ENCODE measurements at regions not wholly inside any gene's neighbourhood (a gene's known extent, or its start where the extent isn't known, plus 50 kb on each side); places are given as distances from the start of the nearest gene placed in this dataset.

DNA sequence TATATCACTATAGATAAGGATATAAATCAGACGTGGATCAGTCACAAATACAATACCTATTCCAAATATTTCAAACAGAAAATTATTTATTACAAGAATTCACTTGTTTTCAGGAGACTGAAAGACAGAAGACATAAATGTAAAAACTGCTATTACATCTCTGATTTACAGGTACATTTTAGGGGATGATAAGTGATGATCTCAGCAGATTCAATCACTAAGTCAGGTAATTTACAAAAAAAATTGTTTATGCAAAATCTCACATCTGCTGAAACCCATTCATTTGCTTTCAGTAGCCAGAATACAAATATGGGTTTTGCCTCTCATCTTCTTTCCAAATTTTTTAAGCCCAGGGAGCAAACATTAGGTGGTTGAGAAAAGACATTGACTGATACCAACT is 1648.4 kb upstream of the RAG2 start:
- no peaks in the 10 kb centered on the region for H3K27me3 Mint-ChIP-seq
- DNase-seq (ENCODE audit: extremely low spot score, unreplicated experiment), result no peak
- no peak overlapping the region for H3K4me3 Mint-ChIP-seq
- no peak overlapping the region for H3K27ac Mint-ChIP-seq
- H3K9me3 Mint-ChIP-seq, result no peaks in the 10 kb centered on the region
- TF ChIP-seq, protein P1, sequence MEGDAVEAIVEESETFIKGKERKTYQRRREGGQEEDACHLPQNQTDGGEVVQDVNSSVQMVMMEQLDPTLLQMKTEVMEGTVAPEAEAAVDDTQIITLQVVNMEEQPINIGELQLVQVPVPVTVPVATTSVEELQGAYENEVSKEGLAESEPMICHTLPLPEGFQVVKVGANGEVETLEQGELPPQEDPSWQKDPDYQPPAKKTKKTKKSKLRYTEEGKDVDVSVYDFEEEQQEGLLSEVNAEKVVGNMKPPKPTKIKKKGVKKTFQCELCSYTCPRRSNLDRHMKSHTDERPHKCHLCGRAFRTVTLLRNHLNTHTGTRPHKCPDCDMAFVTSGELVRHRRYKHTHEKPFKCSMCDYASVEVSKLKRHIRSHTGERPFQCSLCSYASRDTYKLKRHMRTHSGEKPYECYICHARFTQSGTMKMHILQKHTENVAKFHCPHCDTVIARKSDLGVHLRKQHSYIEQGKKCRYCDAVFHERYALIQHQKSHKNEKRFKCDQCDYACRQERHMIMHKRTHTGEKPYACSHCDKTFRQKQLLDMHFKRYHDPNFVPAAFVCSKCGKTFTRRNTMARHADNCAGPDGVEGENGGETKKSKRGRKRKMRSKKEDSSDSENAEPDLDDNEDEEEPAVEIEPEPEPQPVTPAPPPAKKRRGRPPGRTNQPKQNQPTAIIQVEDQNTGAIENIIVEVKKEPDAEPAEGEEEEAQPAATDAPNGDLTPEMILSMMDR (conservative IDR thresholded peaks at IDR 0.05), result no peak
- H3K36me3 Mint-ChIP-seq, result no peaks in the 10 kb centered on the region
- no peaks in the 10 kb centered on the region for H3K4me1 Mint-ChIP-seq (ENCODE audit: unreplicated experiment)

DNA sequence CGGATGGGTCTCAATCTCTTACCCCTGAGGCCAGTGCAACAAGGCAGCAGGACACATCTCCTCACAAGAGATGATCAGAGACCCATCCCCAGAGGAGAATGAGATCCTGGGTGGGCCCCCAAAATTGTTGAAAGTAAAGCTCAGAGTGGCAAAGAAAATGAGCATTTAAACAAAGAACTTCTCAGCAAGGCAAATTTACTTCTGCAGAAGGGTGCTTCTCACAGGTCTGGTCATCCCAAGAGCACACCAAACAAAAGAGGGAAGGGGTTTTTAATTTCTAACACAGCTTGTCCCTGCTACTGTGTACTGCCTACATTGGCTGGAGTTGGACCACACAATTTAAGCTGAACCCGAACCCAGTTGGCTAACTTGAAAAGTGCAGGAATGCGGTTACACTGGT is 1628.6 kb upstream of the RAG2 start:
- H3K4me1 Mint-ChIP-seq (ENCODE audit: unreplicated experiment), result no peaks in the 10 kb centered on the region
- no peaks in the 10 kb centered on the region for H3K27me3 Mint-ChIP-seq
- peaks cover 3% of the 10 kb centered on the region for H3K36me3 Mint-ChIP-seq
- H3K4me3 Mint-ChIP-seq, result no peak overlapping the region
- H3K27ac Mint-ChIP-seq, result no peak overlapping the region
- H3K9me3 Mint-ChIP-seq, result peaks cover 19% of the 10 kb centered on the region
- TF ChIP-seq, protein P1 (conservative IDR thresholded peaks at IDR 0.05), result no peak
- no peak for DNase-seq (ENCODE audit: extremely low spot score, unreplicated experiment)

GRCh38 chr11:38221295-38221694 is 1623.3 kb upstream of the RAG2 start:
- Mint-ChIP-seq H3K9me3 (peaks cover 15% of the 10 kb centered on the region), H3K27ac (no peak overlapping the region), H3K27me3 (no peaks in the 10 kb centered on the region), H3K4me3 (no peak overlapping the region), H3K4me1 (ENCODE audit: unreplicated experiment) (no peaks in the 10 kb centered on the region), H3K36me3 (peaks cover 7% of the 10 kb centered on the region)
- TF ChIP-seq, protein P1 (conservative IDR thresholded peaks at IDR 0.05), result no peak
- no peak for DNase-seq (ENCODE audit: extremely low spot score, unreplicated experiment)

- TF ChIP-seq, protein P1 (conservative IDR thresholded peaks at IDR 0.05), result no peak
- DNase-seq (ENCODE audit: extremely low spot score, unreplicated experiment), result no peak
- no peak overlapping the region for H3K27ac Mint-ChIP-seq
- no peak overlapping the region for H3K4me3 Mint-ChIP-seq
- H3K4me1 Mint-ChIP-seq (ENCODE audit: unreplicated experiment), result no peaks in the 10 kb centered on the region
- peaks cover 15% of the 10 kb centered on the region for H3K9me3 Mint-ChIP-seq
- peaks cover 4% of the 10 kb centered on the region for H3K36me3 Mint-ChIP-seq
- no peaks in the 10 kb centered on the region for H3K27me3 Mint-ChIP-seq
These were observed 1621.6 kb upstream of the RAG2 start for GRCh38 chr11:38219636-38220035.

- TF ChIP-seq, protein P1 (conservative IDR thresholded peaks at IDR 0.05), result no peak
- no peak overlapping the region for H3K4me3 Mint-ChIP-seq
- no peaks in the 10 kb centered on the region for H3K4me1 Mint-ChIP-seq (ENCODE audit: unreplicated experiment)
- H3K27ac Mint-ChIP-seq, result no peak overlapping the region
- no peaks in the 10 kb centered on the region for H3K27me3 Mint-ChIP-seq
- no peaks in the 10 kb centered on the region for H3K36me3 Mint-ChIP-seq
- no peak for DNase-seq (ENCODE audit: extremely low spot score, unreplicated experiment)
- no peaks in the 10 kb centered on the region for H3K9me3 Mint-ChIP-seq
These were observed 1610.9 kb upstream of the RAG2 start for GRCh38 chr11:38208951-38209350.

GRCh38 chr11:38206663-38207062 is 1608.6 kb upstream of the RAG2 start:
- no peak overlapping the region for H3K27ac Mint-ChIP-seq
- no peaks in the 10 kb centered on the region for H3K9me3 Mint-ChIP-seq
- no peak overlapping the region for H3K4me3 Mint-ChIP-seq
- DNase-seq (ENCODE audit: extremely low spot score, unreplicated experiment), result no peak
- no peaks in the 10 kb centered on the region for H3K27me3 Mint-ChIP-seq
- no peaks in the 10 kb centered on the region for H3K4me1 Mint-ChIP-seq (ENCODE audit: unreplicated experiment)
- H3K36me3 Mint-ChIP-seq, result no peaks in the 10 kb centered on the region
- TF ChIP-seq, protein P1 (conservative IDR thresholded peaks at IDR 0.05), result no peak
